GM12891 (cell line): ENCODE measurements at regions not wholly inside any gene's neighbourhood (a gene's known extent, or its start where the extent isn't known, plus 50 kb on each side); places are given as distances from the start of the nearest gene placed in this dataset.

ENCODE experiments used
- POLR2A ChIP-seq: IDR thresholded peaks from 2 replicates; pipeline ENCODE4 v1.6.1; 2011; ENCODE audit warnings: low read depth, low read length, control low read depth
- POLR2AphosphoS5 ChIP-seq: IDR thresholded peaks from 2 replicates; pipeline ENCODE4 v1.6.1; 2011; ENCODE audit warnings: low read depth, low read length, control low read depth
- TAF1 ChIP-seq: IDR thresholded peaks from 2 replicates; pipeline ENCODE4 v1.6.1; 2011; ENCODE audit warnings: low read depth, low read length, control low read depth

GRCh38 chr3:124620600-124621063 lies 109.6 kb upstream of the UMPS start:
- TF ChIP-seq POLR2A (no peak), TAF1 (no peak), POLR2AphosphoS5 (no peak)
